Activated CD4-positive, alpha-beta memory T cell treated with anti-CD3 and anti-CD28 coated beads for 36 hours (primary cell): ENCODE measurements at regions not wholly inside any gene's neighbourhood (a gene's known extent, or its start where the extent isn't known, plus 50 kb on each side); places are given as distances from the start of the nearest gene placed in this dataset.
"Not testable (repeated sequence)": the region's sequence is repeated elsewhere in the genome, so short reads cannot be mapped to it uniquely, and the experiment has no call there.

Experiments
- CTCF ChIA-PET: fragments of 350-600 bp; sonication (Branson Sonifier 250); formaldehyde crosslinking; loops from one replicate; lab custom pipeline; 2021; ENCODE audit warnings: antibody characterized with exemption, inconsistent platforms; lab: Charles Lee
- POLR2A ChIA-PET: fragments of 350-600 bp; sonication (Branson Sonifier 250); formaldehyde crosslinking; loops from one replicate; lab custom pipeline; 2021; ENCODE audit warnings: antibody characterized with exemption; lab: Charles Lee
- DNase-seq: peaks from one replicate; pipeline ENCODE4 v3.0.0-alpha.2; 2020
- H3K27ac Mint-ChIP-seq: one replicate; pipeline ENCODE4 v1.8.0; 2021; ENCODE audit warnings: mixed read lengths
- H3K27me3 Mint-ChIP-seq: one replicate; pipeline ENCODE4 v1.8.0; 2021; ENCODE audit warnings: mixed read lengths
- H3K36me3 Mint-ChIP-seq: one replicate; pipeline ENCODE4 v1.8.0; 2021; ENCODE audit warnings: mixed read lengths
- H3K4me1 Mint-ChIP-seq: one replicate; pipeline ENCODE4 v1.8.0; 2021; ENCODE audit warnings: low read depth, mixed read lengths
- H3K4me3 Mint-ChIP-seq: one replicate; pipeline ENCODE4 v1.8.0; 2021; ENCODE audit warnings: mild to moderate bottlenecking, mixed read lengths
- H3K9me3 Mint-ChIP-seq: one replicate; pipeline ENCODE4 v1.8.0; 2021; ENCODE audit warnings: mixed read lengths
- intact Hi-C: fragments of 100-400 bp; cut with micrococcal nuclease; formaldehyde crosslinking; loops from one replicate; pipeline ENCODE4 v1.15.1; 2023

DNA sequence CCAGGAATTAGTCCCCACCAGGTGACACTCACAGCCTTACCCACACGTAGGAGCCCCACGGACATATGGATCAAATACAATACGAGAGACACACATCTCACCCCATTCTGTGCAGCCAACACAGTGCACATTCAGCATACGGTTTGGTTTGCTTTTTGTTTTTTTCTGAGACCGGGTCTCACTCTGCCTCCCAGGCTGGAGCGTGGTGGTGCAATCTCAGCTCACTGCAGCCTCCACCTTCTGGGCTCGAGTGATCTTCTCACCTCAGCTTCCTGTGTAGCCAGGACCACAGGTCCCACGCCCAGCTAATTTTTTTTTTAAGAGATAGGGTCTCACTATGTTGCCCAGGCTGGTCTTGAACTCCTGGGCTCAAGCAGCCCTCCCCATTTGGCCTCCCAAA, 102.8 kb downstream of the POTEB start:
- H3K36me3 Mint-ChIP-seq, H3K9me3 Mint-ChIP-seq, intact Hi-C loops, POLR2A ChIA-PET, CTCF ChIA-PET, H3K27ac Mint-ChIP-seq, DNase-seq, H3K27me3 Mint-ChIP-seq, H3K4me3 Mint-ChIP-seq, H3K4me1 Mint-ChIP-seq: not testable (repeated sequence)

DNA sequence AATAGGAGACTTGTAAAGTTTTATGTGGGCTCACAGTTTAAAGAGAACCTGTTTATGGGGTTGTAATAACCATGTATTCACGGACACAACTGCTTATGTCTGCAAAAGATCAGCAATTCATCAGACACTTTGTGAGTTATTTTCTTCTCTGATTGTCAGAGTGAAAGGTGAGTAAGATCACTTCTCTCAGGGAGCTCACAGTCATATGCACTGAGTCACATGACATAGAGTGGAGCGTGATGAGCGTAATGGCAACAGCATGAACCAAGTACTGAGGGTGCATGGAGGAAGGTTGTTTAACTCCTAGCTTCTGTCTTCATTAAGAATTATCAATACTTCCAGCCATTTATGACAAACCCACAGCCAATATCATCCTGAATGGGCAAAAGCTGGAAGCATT, 111.0 kb downstream of the POTEB start:
- H3K9me3 Mint-ChIP-seq, H3K27ac Mint-ChIP-seq, intact Hi-C loops, POLR2A ChIA-PET, H3K36me3 Mint-ChIP-seq, CTCF ChIA-PET, DNase-seq, H3K4me1 Mint-ChIP-seq, H3K4me3 Mint-ChIP-seq, H3K27me3 Mint-ChIP-seq: not testable (repeated sequence)

- H3K27me3 Mint-ChIP-seq, DNase-seq, CTCF ChIA-PET, H3K4me3 Mint-ChIP-seq, H3K27ac Mint-ChIP-seq, H3K9me3 Mint-ChIP-seq, intact Hi-C loops, H3K36me3 Mint-ChIP-seq, H3K4me1 Mint-ChIP-seq, POLR2A ChIA-PET: not testable (repeated sequence)
Measured at GRCh38 chr15:21763756-21764155, 113.8 kb downstream of the POTEB start.

DNA sequence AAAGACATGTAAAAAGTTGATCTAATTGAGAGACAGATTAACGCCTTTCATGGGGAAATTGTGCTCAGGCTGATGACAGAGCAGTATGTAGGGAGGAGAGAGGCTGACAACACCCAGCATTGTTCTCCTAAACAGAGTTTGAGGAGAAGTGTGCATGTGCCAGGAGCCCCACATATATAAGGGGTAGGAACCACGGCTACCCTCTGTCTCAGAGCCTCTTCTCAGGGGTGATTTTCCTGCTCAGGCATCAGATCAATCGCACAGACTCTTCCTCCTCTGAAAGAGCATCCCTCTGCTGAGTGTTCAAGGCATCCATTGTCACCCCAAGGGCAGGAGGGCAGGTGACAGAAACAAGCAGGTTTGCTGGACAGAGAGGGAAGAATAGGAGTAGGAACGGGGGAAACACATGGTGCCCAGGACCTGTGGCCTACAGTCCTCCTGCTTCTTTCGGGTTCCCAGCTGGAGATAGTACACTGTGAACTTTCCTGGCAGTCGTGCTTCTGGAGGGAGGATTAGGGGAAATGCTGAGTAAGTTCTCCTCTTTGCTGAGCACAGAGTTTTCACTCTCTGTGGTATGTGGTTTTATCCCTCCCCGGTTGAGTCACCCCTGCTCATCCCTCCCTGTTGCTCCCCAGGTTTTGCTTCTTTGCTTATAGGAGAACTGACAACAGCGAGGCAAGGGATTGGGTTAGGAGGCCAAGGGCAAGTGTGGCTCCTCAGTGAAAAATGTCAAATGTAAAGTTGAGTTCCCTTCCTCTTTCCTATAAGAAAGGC, 117.1 kb downstream of the POTEB start:
- H3K4me3 Mint-ChIP-seq, intact Hi-C loops, H3K4me1 Mint-ChIP-seq, CTCF ChIA-PET, H3K27me3 Mint-ChIP-seq, H3K27ac Mint-ChIP-seq, POLR2A ChIA-PET, DNase-seq, H3K9me3 Mint-ChIP-seq, H3K36me3 Mint-ChIP-seq: not testable (repeated sequence)

GRCh38 chr15:21759401-21760165, 118.0 kb downstream of the POTEB start:
- H3K9me3 Mint-ChIP-seq, H3K27me3 Mint-ChIP-seq, intact Hi-C loops, H3K4me3 Mint-ChIP-seq, POLR2A ChIA-PET, H3K4me1 Mint-ChIP-seq, H3K36me3 Mint-ChIP-seq, H3K27ac Mint-ChIP-seq, CTCF ChIA-PET: not testable (repeated sequence)
- DNase-seq, result peak; percentile 32

DNA sequence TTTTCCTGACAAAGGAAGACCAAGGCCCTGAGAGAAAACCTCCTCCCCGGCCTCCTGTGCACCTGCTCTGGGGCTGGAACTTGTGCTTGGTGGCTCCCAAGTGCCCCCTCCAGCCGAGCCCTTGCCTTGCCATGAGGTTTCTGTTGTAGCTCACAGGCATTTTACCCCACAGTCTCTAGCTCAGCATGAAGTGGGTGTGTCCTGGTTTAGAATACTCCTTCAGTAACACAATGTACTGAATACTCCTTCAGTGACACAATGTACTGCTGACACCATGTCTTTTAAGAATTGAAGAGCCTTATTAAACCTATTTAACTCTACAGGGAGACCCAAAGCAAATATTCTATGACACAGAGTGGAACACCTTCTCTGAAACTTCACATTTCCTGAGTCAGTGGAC, 123.7 kb downstream of the POTEB start:
- H3K36me3 Mint-ChIP-seq, H3K9me3 Mint-ChIP-seq, H3K4me1 Mint-ChIP-seq, CTCF ChIA-PET, DNase-seq, intact Hi-C loops, H3K27me3 Mint-ChIP-seq, H3K27ac Mint-ChIP-seq, POLR2A ChIA-PET, H3K4me3 Mint-ChIP-seq: not testable (repeated sequence)

DNA sequence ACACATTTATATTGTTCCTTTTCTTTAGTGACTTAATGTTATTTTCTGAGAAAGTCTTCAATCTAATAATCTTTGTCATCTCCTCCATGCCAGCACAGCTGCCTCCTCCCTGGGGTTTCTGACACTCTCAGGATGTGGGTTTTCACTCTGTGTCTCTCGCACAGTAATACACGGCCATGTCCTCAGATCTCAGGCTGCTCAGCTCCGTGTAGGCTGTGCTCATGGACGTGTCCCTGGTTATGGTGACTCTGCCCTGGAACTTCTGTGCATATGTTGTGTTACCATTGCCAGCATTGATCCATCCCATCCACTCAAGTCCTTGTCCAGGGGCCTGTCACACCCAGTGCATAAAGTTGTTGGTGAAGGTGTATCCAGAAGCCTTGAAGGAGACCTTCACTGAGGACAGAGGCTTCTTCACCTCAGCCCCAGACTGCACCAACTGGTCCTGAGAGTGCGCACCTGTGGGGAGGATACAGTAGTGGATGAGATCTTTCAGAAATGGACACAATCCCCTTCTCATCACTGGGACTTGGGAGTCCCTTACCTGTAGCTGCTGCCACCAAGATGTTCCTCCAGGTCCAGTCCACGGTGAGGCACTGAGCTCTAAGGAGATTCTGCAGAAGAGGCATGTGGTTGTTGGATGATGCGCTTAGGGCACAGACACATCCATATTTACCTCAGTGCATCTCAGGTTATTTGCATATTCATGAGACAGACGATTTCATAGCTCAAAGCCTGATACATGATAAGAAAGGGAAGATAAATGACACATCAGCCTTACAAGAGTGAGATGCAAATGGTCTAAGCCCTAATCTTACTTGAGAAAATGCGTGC, 125.2 kb downstream of the POTEB start:
- H3K27me3 Mint-ChIP-seq, H3K4me3 Mint-ChIP-seq, H3K4me1 Mint-ChIP-seq, H3K9me3 Mint-ChIP-seq, POLR2A ChIA-PET, H3K36me3 Mint-ChIP-seq, CTCF ChIA-PET, H3K27ac Mint-ChIP-seq, DNase-seq, intact Hi-C loops: not testable (repeated sequence)

- H3K36me3 Mint-ChIP-seq, H3K27me3 Mint-ChIP-seq, H3K27ac Mint-ChIP-seq, H3K4me3 Mint-ChIP-seq, POLR2A ChIA-PET, intact Hi-C loops, H3K9me3 Mint-ChIP-seq, H3K4me1 Mint-ChIP-seq, CTCF ChIA-PET, DNase-seq: not testable (repeated sequence)
Measured at GRCh38 chr15:21749173-21749572, 128.4 kb downstream of the POTEB start.

- DNase-seq, result peak; percentile 7
- H3K27ac Mint-ChIP-seq, result peak overlapping the region; percentile 86
- POLR2A ChIA-PET, result not testable (repeated sequence)
Measured at GRCh38 chr15:21744245-21744915, 133.2 kb downstream of the POTEB start.

GRCh38 chr15:21742067-21742466, 135.5 kb downstream of the POTEB start:
- H3K27me3 Mint-ChIP-seq, H3K36me3 Mint-ChIP-seq, DNase-seq, H3K4me3 Mint-ChIP-seq, H3K4me1 Mint-ChIP-seq, POLR2A ChIA-PET, H3K27ac Mint-ChIP-seq, intact Hi-C loops, CTCF ChIA-PET, H3K9me3 Mint-ChIP-seq: not testable (repeated sequence)

More at GRCh38 chr15:21744245-21744915, 133.2 kb downstream of the POTEB start:
- H3K36me3 Mint-ChIP-seq, intact Hi-C loops, H3K27me3 Mint-ChIP-seq, H3K9me3 Mint-ChIP-seq, CTCF ChIA-PET, H3K4me1 Mint-ChIP-seq: not testable (repeated sequence)
- H3K4me3 Mint-ChIP-seq, result peak overlapping the region; percentile 12

DNA sequence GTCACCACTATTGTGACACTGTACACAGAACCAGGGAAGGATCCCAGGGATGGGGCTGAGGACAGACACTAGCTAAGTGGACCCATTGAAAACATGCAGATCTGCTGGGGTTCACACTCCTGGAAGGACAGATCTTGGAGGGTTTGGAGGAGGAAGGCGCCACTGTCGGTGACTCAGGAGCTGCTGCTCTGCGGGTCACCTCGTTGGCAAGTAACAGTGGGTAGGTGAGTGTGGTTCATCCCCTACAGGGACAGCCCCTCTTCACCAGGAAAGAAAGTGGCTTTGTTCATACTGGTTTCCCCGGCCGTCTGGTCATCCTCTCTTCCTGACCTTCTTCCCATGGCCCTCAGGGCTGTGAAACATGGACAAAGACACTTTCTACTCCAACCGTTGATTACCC, 139.5 kb downstream of the POTEB start:
- CTCF ChIA-PET, H3K4me1 Mint-ChIP-seq, H3K4me3 Mint-ChIP-seq, POLR2A ChIA-PET, H3K9me3 Mint-ChIP-seq, DNase-seq, H3K27me3 Mint-ChIP-seq, H3K27ac Mint-ChIP-seq, intact Hi-C loops, H3K36me3 Mint-ChIP-seq: not testable (repeated sequence)

- intact Hi-C loops, POLR2A ChIA-PET, DNase-seq, H3K27ac Mint-ChIP-seq, H3K9me3 Mint-ChIP-seq, H3K36me3 Mint-ChIP-seq, CTCF ChIA-PET, H3K4me1 Mint-ChIP-seq, H3K4me3 Mint-ChIP-seq, H3K27me3 Mint-ChIP-seq: not testable (repeated sequence)
Measured at GRCh38 chr15:21736443-21736842, 141.1 kb downstream of the POTEB start.
